ENCODE measurements at regions not wholly inside any gene's neighbourhood (a gene's known extent, or its start where the extent isn't known, plus 50 kb on each side); places are given as distances from the start of the nearest gene placed in this dataset.

GRCh38 chr12:48261773-48262172 lies 58.7 kb upstream of the OR10AD1 start:
- no peak for TF ChIP-seq CTCF (IDR thresholded peaks at IDR 0.05)
- no peak for TF ChIP-seq POLR2A (IDR thresholded peaks at IDR 0.05)

Measured in thyroid gland (tissue), 4 donors.